Loucy (cell line): ENCODE measurements at regions not wholly inside any gene's neighbourhood (a gene's known extent, or its start where the extent isn't known, plus 50 kb on each side); places are given as distances from the start of the nearest gene placed in this dataset.

ENCODE experiments used
- H2AFZ ChIP-seq: fragments of 200-600 bp; sonication (generic); 2 replicates; pipeline ENCODE4 v1.6.0; 2016; ENCODE audit warnings: antibody characterized with exemption, mild to moderate bottlenecking, low read length, moderate library complexity
- H3F3A ChIP-seq: fragments of 200-600 bp; 2 replicates; pipeline ENCODE4 v1.6.0; 2016; ENCODE audit warnings: antibody characterized with exemption, low read depth, mild to moderate bottlenecking
- H3K27me3 ChIP-seq: fragments of 200-600 bp; sonication (generic); 2 replicates; pipeline ENCODE4 v1.6.1; 2014; ENCODE audit warnings: low read length, mild to moderate bottlenecking; ENCODE audit not compliant: insufficient read depth, poor library complexity, severe bottlenecking
- H3K36me3 ChIP-seq: fragments of 200-600 bp; sonication (generic); 2 replicates; pipeline ENCODE4 v1.6.1; 2016; ENCODE audit warnings: low read length; ENCODE audit not compliant: insufficient read depth
- H3K4me1 ChIP-seq: fragments of 200-600 bp; sonication (generic); 2 replicates; pipeline ENCODE4 v1.5.1; 2014; ENCODE audit warnings: low read length, mild to moderate bottlenecking; ENCODE audit not compliant: insufficient read depth, poor library complexity, severe bottlenecking
- H3K4me2 ChIP-seq: fragments of 200-600 bp; sonication (generic); 2 replicates; pipeline ENCODE4 v1.6.0; 2014; ENCODE audit warnings: antibody characterized with exemption, low read length, low read depth, mild to moderate bottlenecking; ENCODE audit not compliant: poor library complexity, severe bottlenecking
- H3K4me3 ChIP-seq: fragments of 200-600 bp; sonication (generic); 2 replicates; pipeline ENCODE4 v1.5.1; 2014; ENCODE audit warnings: low read length, mild to moderate bottlenecking, mixed read lengths; ENCODE audit not compliant: poor library complexity, severe bottlenecking
- H3K79me2 ChIP-seq: fragments of 200-600 bp; sonication (generic); 2 replicates; pipeline ENCODE4 v1.6.1; 2014; ENCODE audit warnings: low read length; ENCODE audit not compliant: insufficient read depth
- H3K9ac ChIP-seq: fragments of 200-600 bp; sonication (generic); 2 replicates; pipeline ENCODE4 v1.6.0; 2014; ENCODE audit warnings: mild to moderate bottlenecking, low read depth, low read length, moderate library complexity; ENCODE audit not compliant: poor library complexity, severe bottlenecking
- H3K9me2 ChIP-seq: fragments of 200-600 bp; sonication (generic); replicated peaks from 2 replicates; pipeline ENCODE4 v1.6.1; 2016; ENCODE audit warnings: low read depth, low read length, mixed read lengths
- H3K9me3 ChIP-seq: fragments of 200-600 bp; sonication (generic); 2 replicates; pipeline ENCODE4 v1.6.1; 2014; ENCODE audit warnings: mild to moderate bottlenecking, antibody characterized with exemption, low read length, low read depth; ENCODE audit not compliant: insufficient read depth
- H4K20me1 ChIP-seq: fragments of 200-600 bp; sonication (generic); 2 replicates; pipeline ENCODE4 v1.6.0; 2014; ENCODE audit warnings: antibody characterized with exemption, low read length, mild to moderate bottlenecking; ENCODE audit not compliant: insufficient read depth, poor library complexity, severe bottlenecking
- EZH2phosphoT487 ChIP-seq: fragments of 200-600 bp; IDR thresholded peaks from 2 replicates; pipeline ENCODE4 v1.6.1; 2018; ENCODE audit warnings: antibody characterized with exemption, mild to moderate bottlenecking, moderate library complexity, borderline replicate concordance
- TF ChIP-seq, protein P1 (sequence below): fragments of 200-600 bp; sonication (generic); conservative IDR thresholded peaks from 2 replicates; pipeline ENCODE4 v1.5.1; 2014; ENCODE audit warnings: mild to moderate bottlenecking, antibody characterized with exemption, low read length

DNA sequence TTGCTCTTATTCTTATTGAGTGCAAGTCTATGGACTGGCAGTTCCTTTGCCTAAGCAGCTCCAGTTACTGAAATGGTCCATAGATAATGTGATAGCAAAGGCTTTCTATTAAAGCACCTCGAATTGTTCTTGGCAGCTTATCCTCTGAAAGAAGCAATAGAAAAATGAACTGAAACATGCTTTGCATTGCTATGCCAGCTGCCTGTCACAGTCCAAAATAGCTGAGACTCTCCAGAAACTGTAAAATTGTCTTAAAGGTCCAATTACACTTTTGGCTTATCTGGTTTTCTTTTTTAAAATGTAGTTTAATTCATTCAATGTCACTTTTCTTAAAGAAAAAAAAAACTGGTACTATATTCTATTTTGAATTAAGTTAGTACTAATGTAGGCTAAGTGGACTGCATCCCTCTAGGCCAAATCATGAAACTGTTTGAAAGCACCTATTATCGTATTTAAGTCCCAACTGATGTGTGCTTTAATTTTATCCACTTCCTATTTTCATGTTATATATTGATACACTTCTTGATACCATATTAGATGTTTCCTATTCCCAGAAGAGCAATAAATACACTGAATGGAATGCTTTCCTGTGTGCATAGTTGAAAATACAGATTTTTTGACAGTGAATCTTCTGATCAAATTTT lies 208.0 kb upstream of the DEPDC1 start:
- TF ChIP-seq EZH2phosphoT487, result no peak
- TF ChIP-seq, protein P1, sequence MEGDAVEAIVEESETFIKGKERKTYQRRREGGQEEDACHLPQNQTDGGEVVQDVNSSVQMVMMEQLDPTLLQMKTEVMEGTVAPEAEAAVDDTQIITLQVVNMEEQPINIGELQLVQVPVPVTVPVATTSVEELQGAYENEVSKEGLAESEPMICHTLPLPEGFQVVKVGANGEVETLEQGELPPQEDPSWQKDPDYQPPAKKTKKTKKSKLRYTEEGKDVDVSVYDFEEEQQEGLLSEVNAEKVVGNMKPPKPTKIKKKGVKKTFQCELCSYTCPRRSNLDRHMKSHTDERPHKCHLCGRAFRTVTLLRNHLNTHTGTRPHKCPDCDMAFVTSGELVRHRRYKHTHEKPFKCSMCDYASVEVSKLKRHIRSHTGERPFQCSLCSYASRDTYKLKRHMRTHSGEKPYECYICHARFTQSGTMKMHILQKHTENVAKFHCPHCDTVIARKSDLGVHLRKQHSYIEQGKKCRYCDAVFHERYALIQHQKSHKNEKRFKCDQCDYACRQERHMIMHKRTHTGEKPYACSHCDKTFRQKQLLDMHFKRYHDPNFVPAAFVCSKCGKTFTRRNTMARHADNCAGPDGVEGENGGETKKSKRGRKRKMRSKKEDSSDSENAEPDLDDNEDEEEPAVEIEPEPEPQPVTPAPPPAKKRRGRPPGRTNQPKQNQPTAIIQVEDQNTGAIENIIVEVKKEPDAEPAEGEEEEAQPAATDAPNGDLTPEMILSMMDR, result no peak

DNA sequence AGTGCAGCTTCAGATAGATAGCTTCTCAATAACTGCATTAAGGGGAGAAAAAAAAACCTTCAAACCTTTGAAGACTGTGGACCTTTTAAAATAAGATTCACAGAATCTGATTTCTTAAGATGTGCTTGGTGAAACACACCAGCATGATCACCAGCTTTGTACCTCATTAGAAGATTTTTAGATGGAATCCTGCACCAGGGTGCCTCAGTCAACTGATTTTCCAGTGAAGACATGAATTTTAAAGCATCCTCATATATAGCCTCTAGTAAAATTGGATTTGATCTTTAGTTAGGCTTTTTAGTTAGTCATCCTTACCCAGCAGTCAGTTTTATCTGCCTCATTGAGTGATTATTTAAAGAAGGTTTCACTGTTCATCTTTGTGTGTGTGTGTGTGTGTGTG lies 208.6 kb upstream of the DEPDC1 start:
- TF ChIP-seq, protein P1, result no peak
- TF ChIP-seq EZH2phosphoT487, result no peak
- H4K20me1 ChIP-seq, result no peaks in the 10 kb centered on the region
- no peak overlapping the region for H3K4me3 ChIP-seq
- no peak overlapping the region for H2AFZ ChIP-seq
- no peaks in the 10 kb centered on the region for H3K36me3 ChIP-seq
- no peaks in the 10 kb centered on the region for H3K27me3 ChIP-seq
- H3K4me2 ChIP-seq, result peak overlapping the region; percentile 8
- H3K79me2 ChIP-seq, result no peaks in the 10 kb centered on the region
- H3F3A ChIP-seq, result no peaks in the 10 kb centered on the region
- H3K4me1 ChIP-seq, result no peaks in the 10 kb centered on the region
- H3K9ac ChIP-seq, result no peak overlapping the region
- no peaks in the 10 kb centered on the region for H3K9me3 ChIP-seq
- H3K9me2 ChIP-seq, result no peaks in the 10 kb centered on the region

More for the DNA sequence above, 208.0 kb upstream of the DEPDC1 start:
- Histone ChIP-seq H3K4me1 (no peaks in the 10 kb centered on the region), H3K27me3 (no peaks in the 10 kb centered on the region), H3K79me2 (no peaks in the 10 kb centered on the region), H3K4me3 (no peak overlapping the region), H3F3A (no peaks in the 10 kb centered on the region), H3K36me3 (no peaks in the 10 kb centered on the region), H3K4me2 (no peak overlapping the region), H3K9me2 (no peaks in the 10 kb centered on the region), H4K20me1 (no peaks in the 10 kb centered on the region), H3K9me3 (no peaks in the 10 kb centered on the region), H2AFZ (no peak overlapping the region), H3K9ac (no peak overlapping the region)

DNA sequence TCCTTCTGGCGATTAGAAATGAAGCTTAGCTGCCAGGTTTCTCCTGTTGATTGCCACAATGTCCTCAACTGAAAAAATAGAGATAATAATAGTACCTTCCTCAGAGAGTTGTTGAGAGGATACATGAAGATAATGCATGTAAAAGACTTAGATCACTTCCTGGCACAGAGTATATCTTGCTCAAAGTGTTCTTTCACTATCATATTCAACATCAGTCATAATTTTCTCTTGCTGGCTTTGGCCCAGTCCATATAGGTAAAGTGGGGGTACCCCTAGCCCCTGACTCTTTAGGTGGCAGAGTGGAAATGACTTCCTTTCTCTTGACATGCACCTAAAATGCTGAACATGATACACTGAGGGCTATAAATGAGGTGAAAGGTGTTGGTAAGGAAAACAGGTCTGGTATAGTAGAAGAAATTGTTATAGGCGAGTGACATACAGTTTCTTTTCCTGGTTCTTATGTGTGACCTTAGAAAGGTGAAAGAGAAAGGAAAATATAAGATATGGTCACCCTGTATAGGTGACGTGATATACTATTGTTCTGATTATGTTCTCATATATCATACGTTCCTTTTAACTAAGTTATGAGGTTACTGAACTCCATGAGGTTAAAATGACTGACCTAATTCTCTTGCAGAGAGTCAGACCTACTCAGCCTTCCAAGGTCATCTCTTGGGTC lies 209.9 kb upstream of the DEPDC1 start:
- no peaks in the 10 kb centered on the region for H3K4me1 ChIP-seq
- no peak overlapping the region for H3K4me3 ChIP-seq
- no peaks in the 10 kb centered on the region for H3K36me3 ChIP-seq
- no peaks in the 10 kb centered on the region for H4K20me1 ChIP-seq
- no peaks in the 10 kb centered on the region for H3F3A ChIP-seq
- H3K79me2 ChIP-seq, result no peaks in the 10 kb centered on the region
- H3K9me3 ChIP-seq, result no peaks in the 10 kb centered on the region
- H3K4me2 ChIP-seq, result no peak overlapping the region
- no peak overlapping the region for H2AFZ ChIP-seq
- TF ChIP-seq, protein P1, result no peak
- H3K9ac ChIP-seq, result no peak overlapping the region
- no peaks in the 10 kb centered on the region for H3K9me2 ChIP-seq
- H3K27me3 ChIP-seq, result no peaks in the 10 kb centered on the region
